Natural killer cell (primary cell): ENCODE measurements at regions not wholly inside any gene's neighbourhood (a gene's known extent, or its start where the extent isn't known, plus 50 kb on each side); places are given as distances from the start of the nearest gene placed in this dataset.

ENCODE experiments used
- ATAC-seq, 3 donors: fragments of 150-1000 bp in 2 of 3; fragments of 200-7000 bp in 1 of 3; cut with Tn5 transposase; 1 replicate in 1 of 3; 2 replicates in 2 of 3; pipeline ENCODE4 v1.10.0; 2021; ENCODE audit warnings: mild to moderate bottlenecking in 2 of 3, moderate library complexity in 2 of 3
- DNase-seq, 2 donors: peaks; one replicate each; pipeline versions ENCODE4 v3.0.0 to v3.0.0-alpha.2; 2013 to 2021; ENCODE audit warnings: mixed read lengths in 1 of 2
- H3K27ac ChIP-seq: one replicate; pipeline ENCODE4 v1.5.1; 2013; ENCODE audit warnings: mild to moderate bottlenecking, low read length
- H3K27me3 ChIP-seq: one replicate; pipeline ENCODE4 v1.6.1; 2013; ENCODE audit warnings: low read length; ENCODE audit not compliant: control insufficient read depth, insufficient read depth
- H3K36me3 ChIP-seq: one replicate; pipeline ENCODE4 v1.6.1; 2013; ENCODE audit warnings: low read length; ENCODE audit not compliant: control insufficient read depth, insufficient read depth
- H3K4me1 ChIP-seq: one replicate; pipeline ENCODE4 v1.6.1; 2013; ENCODE audit warnings: low read length; ENCODE audit not compliant: control insufficient read depth, insufficient read depth
- H3K4me3 ChIP-seq: one replicate; pipeline ENCODE4 v1.5.1; 2013; ENCODE audit warnings: low read length
- H3K9me3 ChIP-seq: one replicate; pipeline ENCODE4 v1.6.1; 2013; ENCODE audit warnings: low read length; ENCODE audit not compliant: control insufficient read depth, insufficient read depth
- H3K27ac Mint-ChIP-seq, 2 donors: one replicate each; pipeline ENCODE4 v1.8.0; 2022; ENCODE audit warnings: mild to moderate bottlenecking in 2 of 2, mixed read lengths in 2 of 2, moderate library complexity in 1 of 2
- H3K27me3 Mint-ChIP-seq, 2 donors: one replicate each; pipeline ENCODE4 v1.8.0; 2022; ENCODE audit warnings: low read depth in 2 of 2, mixed read lengths in 2 of 2
- H3K36me3 Mint-ChIP-seq: one replicate; pipeline ENCODE4 v1.8.0; 2022; ENCODE audit warnings: mixed read lengths
- H3K4me1 Mint-ChIP-seq, 2 donors: one replicate each; pipeline ENCODE4 v1.8.0; 2022; ENCODE audit warnings: mixed read lengths in 2 of 2
- H3K4me3 Mint-ChIP-seq: one replicate; pipeline ENCODE4 v1.8.0; 2022; ENCODE audit warnings: mild to moderate bottlenecking, moderate library complexity, mixed read lengths
- H3K9me3 Mint-ChIP-seq, 2 donors: one replicate each; pipeline ENCODE4 v1.8.0; 2022; ENCODE audit warnings: mixed read lengths in 2 of 2
- WGBS: methylation state at CpG from one replicate; pipeline ENCODE4 v1.1.7; 2013; ENCODE audit warnings: missing lambda C conversion rate; ENCODE audit not compliant: insufficient coverage; 5-methylcytosine and 5-hydroxymethylcytosine counted together
- intact Hi-C: fragments of 100-400 bp; cut with micrococcal nuclease; formaldehyde crosslinking; loops from one replicate; pipeline ENCODE4 v1.14.2; 2022
- TF ChIP-seq, protein P1 (sequence below): fragments of 200-600 bp; IDR thresholded peaks from one replicate; pipeline ENCODE4 v1.8.0; 2022; ENCODE audit warnings: antibody characterized with exemption

DNA sequence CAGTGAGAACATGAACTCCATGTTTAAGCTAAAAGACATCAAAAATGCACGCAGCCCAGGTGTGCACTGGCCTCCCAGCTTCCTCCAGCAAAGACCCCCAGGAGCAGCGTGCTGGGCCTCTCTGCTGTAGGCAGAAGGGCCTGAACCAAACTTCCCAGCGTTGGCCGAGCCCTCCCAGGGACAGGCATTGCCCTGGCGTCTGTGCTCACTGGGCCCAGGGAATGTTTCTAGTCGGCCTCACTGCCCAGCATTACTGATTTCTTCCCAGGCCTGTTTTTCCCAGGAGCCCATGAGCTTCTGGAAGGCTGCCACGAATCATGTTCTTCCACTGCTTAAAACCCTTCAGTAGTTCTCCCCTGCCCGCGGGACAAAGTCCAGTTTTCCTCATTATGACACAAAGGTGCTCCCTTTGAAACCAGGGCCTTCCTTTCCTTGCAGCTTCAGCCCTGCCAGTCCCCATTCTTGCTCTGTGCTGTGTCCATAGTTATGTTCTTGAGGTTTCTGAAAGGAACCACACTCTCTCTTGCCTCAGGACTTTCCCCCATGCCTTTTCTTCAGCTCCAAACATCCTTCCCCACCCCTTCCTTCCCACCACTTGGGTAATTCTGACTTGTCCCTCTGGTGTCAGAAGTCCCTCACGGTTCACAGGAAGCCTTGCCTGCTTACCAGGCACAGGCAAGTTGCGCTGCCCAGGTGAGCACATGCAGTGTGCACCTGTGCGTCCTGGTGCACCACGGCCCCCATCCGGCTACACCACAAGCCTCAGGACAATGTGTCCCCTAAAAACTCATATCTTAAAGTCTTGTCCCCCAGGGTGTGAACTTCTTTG, 93.4 kb upstream of the ENPP6 start:
- intact Hi-C loops, result no loop called here

DNA sequence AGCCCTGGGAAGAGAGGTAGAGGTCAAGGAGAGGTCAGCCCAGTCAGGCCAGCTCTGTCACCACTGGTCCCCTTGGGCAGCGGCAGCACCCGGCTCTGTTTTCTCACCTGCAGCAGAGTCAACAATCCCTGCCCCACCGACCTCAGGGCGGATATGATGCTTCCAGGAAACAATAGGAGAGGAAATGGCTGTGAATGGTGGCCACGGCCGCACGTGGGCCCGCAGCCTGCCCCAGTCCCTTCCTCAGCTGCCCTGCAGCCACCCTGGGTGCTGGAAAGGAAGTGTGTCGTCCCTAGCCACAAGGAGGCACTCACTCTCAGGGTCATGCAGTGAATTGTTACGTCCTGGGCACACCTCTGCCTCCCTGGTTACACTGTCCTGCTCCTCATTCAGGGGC, 92.5 kb upstream of the ENPP6 start:
- Mint-ChIP-seq H3K9me3 (no peaks in the 10 kb centered on the region), H3K27me3 (no peaks in the 10 kb centered on the region), H3K4me3 (no peak overlapping the region), H3K36me3 (no peaks in the 10 kb centered on the region), H3K27ac (peak overlapping the region in 1 of 2 donors; percentile 80), H3K4me1 (peaks cover 23 to 25% of the 10 kb centered on the region in 2 donors)
- ATAC-seq (peak; percentile 76 to 85 (median 83)), DNase-seq (peak; percentile 33 to 65)
- Histone ChIP-seq H3K4me3 (no peak overlapping the region), H3K36me3 (no peaks in the 10 kb centered on the region), H3K4me1 (peaks cover 31% of the 10 kb centered on the region), H3K9me3 (no peaks in the 10 kb centered on the region), H3K27me3 (no peaks in the 10 kb centered on the region), H3K27ac (no peak overlapping the region)
- intact Hi-C loops, result no loop called here
- 42% methylated on average over 10 of the region's 10 CpGs for WGBS
- TF ChIP-seq, protein P1, sequence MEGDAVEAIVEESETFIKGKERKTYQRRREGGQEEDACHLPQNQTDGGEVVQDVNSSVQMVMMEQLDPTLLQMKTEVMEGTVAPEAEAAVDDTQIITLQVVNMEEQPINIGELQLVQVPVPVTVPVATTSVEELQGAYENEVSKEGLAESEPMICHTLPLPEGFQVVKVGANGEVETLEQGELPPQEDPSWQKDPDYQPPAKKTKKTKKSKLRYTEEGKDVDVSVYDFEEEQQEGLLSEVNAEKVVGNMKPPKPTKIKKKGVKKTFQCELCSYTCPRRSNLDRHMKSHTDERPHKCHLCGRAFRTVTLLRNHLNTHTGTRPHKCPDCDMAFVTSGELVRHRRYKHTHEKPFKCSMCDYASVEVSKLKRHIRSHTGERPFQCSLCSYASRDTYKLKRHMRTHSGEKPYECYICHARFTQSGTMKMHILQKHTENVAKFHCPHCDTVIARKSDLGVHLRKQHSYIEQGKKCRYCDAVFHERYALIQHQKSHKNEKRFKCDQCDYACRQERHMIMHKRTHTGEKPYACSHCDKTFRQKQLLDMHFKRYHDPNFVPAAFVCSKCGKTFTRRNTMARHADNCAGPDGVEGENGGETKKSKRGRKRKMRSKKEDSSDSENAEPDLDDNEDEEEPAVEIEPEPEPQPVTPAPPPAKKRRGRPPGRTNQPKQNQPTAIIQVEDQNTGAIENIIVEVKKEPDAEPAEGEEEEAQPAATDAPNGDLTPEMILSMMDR, result peak; percentile 30

More for the DNA sequence above, 93.4 kb upstream of the ENPP6 start:
- no peaks in the 10 kb centered on the region for H3K27me3 Mint-ChIP-seq
- TF ChIP-seq, protein P1, result no peak
- H3K4me1 Mint-ChIP-seq, result peaks cover 23 to 25% of the 10 kb centered on the region in 2 donors
- peaks cover 31% of the 10 kb centered on the region for H3K4me1 ChIP-seq
- DNase-seq (no peak), ATAC-seq (no peak)
- H3K36me3 ChIP-seq, result no peaks in the 10 kb centered on the region
- WGBS, result 88% methylated on average over 14 of the region's 14 CpGs
- H3K27ac ChIP-seq, result no peak overlapping the region
- H3K9me3 ChIP-seq, result no peaks in the 10 kb centered on the region
- H3K36me3 Mint-ChIP-seq, result no peaks in the 10 kb centered on the region
- peak overlapping the region in 1 of 2 donors; percentile 80 for H3K27ac Mint-ChIP-seq
- H3K27me3 ChIP-seq, result no peaks in the 10 kb centered on the region
- H3K4me3 ChIP-seq, result no peak overlapping the region
- no peak overlapping the region for H3K4me3 Mint-ChIP-seq
- no peaks in the 10 kb centered on the region for H3K9me3 Mint-ChIP-seq

DNA sequence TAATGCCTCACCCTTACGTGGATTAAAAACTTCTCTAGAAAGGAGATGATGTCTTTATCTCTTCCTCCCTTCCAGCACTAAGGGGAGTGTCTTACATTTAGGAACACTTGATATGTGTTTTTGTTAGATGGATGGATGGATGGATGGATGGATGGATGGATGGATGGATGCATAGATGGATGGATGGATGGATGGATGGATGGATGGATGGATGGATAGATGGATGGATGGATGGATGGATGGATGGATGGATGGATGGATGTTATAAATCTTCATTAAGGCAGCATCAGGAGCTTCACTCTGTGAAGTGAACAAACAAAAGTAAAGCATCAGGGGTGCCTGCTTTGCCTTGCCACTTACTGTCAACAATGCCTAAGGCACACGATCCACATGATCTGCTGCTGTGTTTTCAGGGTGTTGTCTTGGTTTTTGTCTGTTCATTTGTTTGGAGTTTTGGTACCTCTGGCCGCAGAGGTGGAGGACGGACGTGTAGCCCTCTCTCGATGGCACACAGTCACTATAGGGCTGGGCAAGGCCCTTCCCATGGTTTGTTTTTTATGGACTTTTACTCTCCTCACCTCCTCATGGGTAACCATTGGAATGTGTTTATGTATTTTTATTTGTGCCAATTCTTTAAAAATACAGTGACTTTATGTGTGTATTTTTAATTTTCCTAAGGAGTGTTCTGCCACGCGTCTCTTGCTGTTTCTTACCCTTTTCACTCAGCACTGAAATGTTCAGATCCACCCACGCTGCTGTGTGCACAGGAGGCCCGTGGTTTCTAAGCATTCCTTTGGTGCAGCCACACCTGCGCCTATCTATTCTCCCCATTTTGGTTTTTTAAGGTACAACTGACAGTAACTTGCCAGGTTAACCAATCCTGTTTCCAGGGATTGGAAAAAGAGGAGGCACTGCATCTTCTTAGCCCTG, 91.8 kb upstream of the ENPP6 start:
- ATAC-seq (no peak), DNase-seq (peak in 1 of 2 donors; percentile 22)
- H3K4me1 Mint-ChIP-seq, result peaks cover 23% of the 10 kb centered on the region in 2 donors
- Histone ChIP-seq H3K36me3 (no peaks in the 10 kb centered on the region), H3K27ac (no peak overlapping the region), H3K9me3 (no peaks in the 10 kb centered on the region), H3K4me3 (no peak overlapping the region), H3K4me1 (peaks cover 29% of the 10 kb centered on the region), H3K27me3 (no peaks in the 10 kb centered on the region)
- intact Hi-C loops, result no loop called here
- peaks cover 0 to 2% of the 10 kb centered on the region in 2 donors for H3K9me3 Mint-ChIP-seq
- 69% methylated on average over 7 of the region's 11 CpGs for WGBS
- no peaks in the 10 kb centered on the region for H3K27me3 Mint-ChIP-seq
- H3K4me3 Mint-ChIP-seq, result no peak overlapping the region
- TF ChIP-seq, protein P1, result no peak
- no peaks in the 10 kb centered on the region for H3K36me3 Mint-ChIP-seq
- H3K27ac Mint-ChIP-seq, result peak overlapping the region in 1 of 2 donors; percentile 80
